DOHH2 (cell line): ENCODE measurements at regions not wholly inside any gene's neighbourhood (a gene's known extent, or its start where the extent isn't known, plus 50 kb on each side); places are given as distances from the start of the nearest gene placed in this dataset.

Experiments used
- EZH2phosphoT487 ChIP-seq: fragments of 200-600 bp; sonication (generic); IDR thresholded peaks from 2 replicates; pipeline ENCODE4 v1.6.1; 2017; ENCODE audit warnings: borderline replicate concordance, mild to moderate bottlenecking, antibody characterized with exemption, low read length, moderate library complexity, mixed read lengths
- TF ChIP-seq, protein P1 (sequence below): fragments of 200-600 bp; sonication (generic); IDR thresholded peaks from one replicate; pipeline ENCODE4 v1.5.1; 2014; ENCODE audit warnings: antibody characterized with exemption, mild to moderate bottlenecking, low read depth, low read length; ENCODE audit not compliant: poor library complexity, severe bottlenecking

DNA sequence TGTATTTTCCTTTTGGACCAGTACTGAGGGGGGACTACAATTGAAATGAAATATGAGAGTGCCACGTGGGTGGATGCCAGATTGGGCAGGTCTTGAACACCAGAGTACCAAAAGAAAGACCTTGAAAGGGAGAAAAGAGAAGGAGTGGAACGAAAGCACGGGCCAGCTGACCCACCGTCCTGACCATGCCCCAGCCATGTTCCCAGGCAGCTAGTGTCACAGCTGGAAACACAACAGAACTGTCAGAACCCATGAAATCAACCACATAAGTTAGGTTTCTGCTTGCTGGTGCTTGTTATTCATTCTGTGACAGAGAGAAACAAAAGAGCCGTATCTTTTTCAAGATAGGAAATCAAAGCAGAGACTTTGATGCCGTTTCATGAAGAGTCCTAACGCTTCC, 268.8 kb downstream of the MEX3B start:
- TF ChIP-seq, protein P1, sequence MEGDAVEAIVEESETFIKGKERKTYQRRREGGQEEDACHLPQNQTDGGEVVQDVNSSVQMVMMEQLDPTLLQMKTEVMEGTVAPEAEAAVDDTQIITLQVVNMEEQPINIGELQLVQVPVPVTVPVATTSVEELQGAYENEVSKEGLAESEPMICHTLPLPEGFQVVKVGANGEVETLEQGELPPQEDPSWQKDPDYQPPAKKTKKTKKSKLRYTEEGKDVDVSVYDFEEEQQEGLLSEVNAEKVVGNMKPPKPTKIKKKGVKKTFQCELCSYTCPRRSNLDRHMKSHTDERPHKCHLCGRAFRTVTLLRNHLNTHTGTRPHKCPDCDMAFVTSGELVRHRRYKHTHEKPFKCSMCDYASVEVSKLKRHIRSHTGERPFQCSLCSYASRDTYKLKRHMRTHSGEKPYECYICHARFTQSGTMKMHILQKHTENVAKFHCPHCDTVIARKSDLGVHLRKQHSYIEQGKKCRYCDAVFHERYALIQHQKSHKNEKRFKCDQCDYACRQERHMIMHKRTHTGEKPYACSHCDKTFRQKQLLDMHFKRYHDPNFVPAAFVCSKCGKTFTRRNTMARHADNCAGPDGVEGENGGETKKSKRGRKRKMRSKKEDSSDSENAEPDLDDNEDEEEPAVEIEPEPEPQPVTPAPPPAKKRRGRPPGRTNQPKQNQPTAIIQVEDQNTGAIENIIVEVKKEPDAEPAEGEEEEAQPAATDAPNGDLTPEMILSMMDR: no peak
- TF ChIP-seq EZH2phosphoT487: no peak
